ENCODE measurements at regions not wholly inside any gene's neighbourhood (a gene's known extent, or its start where the extent isn't known, plus 50 kb on each side); places are given as distances from the start of the nearest gene placed in this dataset.

DNA sequence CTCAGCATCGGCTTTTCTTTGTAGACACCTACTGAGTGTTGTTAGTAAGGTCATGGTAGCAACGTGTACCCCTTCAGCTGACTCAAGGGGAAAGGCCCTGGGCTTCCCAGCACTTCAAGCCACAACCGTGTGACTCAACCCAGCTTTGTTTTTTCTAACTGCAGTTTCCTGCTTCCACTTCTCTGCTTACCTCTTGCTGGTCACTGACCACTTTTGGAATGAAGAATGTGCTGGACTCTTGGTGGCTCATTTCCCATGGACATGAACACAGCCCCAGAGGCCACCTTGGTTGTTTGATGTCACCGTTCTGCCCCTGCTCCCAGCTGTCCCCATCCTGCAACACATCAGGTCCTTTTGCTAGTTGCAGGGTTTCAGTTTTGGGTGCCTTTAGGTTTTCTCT is 69.5 kb upstream of the ZNF438 start:
- TF ChIP-seq ZNF749 (CRISPR knock-in tag; IDR thresholded peaks at IDR 0.05; ENCODE audit: borderline replicate concordance) (no peak), NONO (IDR thresholded peaks at IDR 0.05) (no peak), NONO (CRISPR knock-in tag; conservative IDR thresholded peaks at IDR 0.05) (no peak), ZNF235 (CRISPR knock-in tag; IDR thresholded peaks at IDR 0.05; ENCODE audit: borderline replicate concordance) (no peak), NCOA5 (CRISPR knock-in tag; IDR thresholded peaks at IDR 0.05) (no peak)
- TF ChIP-seq, protein P1, sequence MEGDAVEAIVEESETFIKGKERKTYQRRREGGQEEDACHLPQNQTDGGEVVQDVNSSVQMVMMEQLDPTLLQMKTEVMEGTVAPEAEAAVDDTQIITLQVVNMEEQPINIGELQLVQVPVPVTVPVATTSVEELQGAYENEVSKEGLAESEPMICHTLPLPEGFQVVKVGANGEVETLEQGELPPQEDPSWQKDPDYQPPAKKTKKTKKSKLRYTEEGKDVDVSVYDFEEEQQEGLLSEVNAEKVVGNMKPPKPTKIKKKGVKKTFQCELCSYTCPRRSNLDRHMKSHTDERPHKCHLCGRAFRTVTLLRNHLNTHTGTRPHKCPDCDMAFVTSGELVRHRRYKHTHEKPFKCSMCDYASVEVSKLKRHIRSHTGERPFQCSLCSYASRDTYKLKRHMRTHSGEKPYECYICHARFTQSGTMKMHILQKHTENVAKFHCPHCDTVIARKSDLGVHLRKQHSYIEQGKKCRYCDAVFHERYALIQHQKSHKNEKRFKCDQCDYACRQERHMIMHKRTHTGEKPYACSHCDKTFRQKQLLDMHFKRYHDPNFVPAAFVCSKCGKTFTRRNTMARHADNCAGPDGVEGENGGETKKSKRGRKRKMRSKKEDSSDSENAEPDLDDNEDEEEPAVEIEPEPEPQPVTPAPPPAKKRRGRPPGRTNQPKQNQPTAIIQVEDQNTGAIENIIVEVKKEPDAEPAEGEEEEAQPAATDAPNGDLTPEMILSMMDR (CRISPR knock-in tag; IDR thresholded peaks at IDR 0.05) = no peak
- TF ChIP-seq, protein P2, sequence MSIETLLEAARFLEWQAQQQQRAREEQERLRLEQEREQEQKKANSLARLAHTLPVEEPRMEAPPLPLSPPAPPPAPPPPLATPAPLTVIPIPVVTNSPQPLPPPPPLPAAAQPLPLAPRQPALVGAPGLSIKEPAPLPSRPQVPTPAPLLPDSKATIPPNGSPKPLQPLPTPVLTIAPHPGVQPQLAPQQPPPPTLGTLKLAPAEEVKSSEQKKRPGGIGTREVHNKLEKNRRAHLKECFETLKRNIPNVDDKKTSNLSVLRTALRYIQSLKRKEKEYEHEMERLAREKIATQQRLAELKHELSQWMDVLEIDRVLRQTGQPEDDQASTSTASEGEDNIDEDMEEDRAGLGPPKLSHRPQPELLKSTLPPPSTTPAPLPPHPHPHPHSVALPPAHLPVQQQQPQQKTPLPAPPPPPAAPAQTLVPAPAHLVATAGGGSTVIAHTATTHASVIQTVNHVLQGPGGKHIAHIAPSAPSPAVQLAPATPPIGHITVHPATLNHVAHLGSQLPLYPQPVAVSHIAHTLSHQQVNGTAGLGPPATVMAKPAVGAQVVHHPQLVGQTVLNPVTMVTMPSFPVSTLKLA (IDR thresholded peaks at IDR 0.05) = no peak
